ENCODE measurements at regions not wholly inside any gene's neighbourhood (a gene's known extent, or its start where the extent isn't known, plus 50 kb on each side); places are given as distances from the start of the nearest gene placed in this dataset.
"Not testable (repeated sequence)": the region's sequence is repeated elsewhere in the genome, so short reads cannot be mapped to it uniquely, and the experiment has no call there.

DNA sequence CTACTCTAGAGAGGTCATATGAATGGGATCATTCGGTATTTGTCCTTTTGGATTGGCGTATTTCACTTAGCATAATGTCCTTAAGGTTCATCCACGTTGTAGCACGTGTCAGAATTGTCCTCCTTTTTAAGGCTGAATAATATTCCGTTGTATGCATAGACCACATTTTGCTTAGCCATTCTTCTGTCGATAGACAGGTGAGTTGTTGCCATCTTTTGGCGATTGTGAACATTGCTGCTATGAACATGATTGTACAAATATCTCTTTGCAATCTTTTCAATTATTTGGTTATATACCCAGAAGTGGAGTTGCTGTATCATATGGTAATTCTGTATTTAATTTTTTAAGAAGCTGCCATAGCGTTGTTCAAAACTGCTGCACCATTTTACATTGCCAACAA is 52.4 kb upstream of the GOLGA8J start:
- H3K9me3 Mint-ChIP-seq: no peaks in the 10 kb centered on the region
- peaks cover 2% of the 10 kb centered on the region for H3K27me3 Mint-ChIP-seq
- no peak for DNase-seq
- POLR2A ChIA-PET: no interaction called here
- H3K27ac Mint-ChIP-seq: no peak overlapping the region
- CTCF ChIA-PET: no interaction called here
- no peaks in the 10 kb centered on the region for H3K4me1 Mint-ChIP-seq
- H3K36me3 Mint-ChIP-seq (ENCODE audit: low read depth): no peaks in the 10 kb centered on the region
- no peak overlapping the region for H3K4me3 Mint-ChIP-seq

DNA sequence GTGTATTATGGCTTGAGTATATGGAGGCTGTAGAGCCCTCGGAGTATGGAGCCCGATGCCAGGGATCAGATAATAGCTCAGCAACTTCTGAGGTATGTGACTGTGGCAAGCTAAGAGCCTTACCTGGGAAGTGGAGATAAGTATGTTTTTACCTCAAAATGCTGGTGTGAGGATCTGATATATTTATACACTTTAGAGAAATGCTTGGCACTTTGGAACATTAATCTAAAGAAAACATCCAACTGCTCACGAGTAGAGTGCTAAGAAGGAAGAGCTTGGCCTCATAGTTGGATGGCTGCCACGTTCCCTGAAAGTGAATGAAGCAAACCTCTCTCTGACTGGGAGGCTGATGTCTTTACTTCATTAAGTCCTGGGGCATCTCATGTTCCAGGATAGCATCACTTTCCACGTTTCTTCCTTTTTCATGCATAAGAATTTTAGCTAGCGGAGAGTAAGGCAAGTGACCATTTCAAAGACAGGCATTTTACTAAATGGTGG is 58.9 kb upstream of the GOLGA8J start:
- ChIA-PET POLR2A (no interaction called here), CTCF (no interaction called here)
- no peak for DNase-seq
- Mint-ChIP-seq H3K4me3 (no peak overlapping the region), H3K27me3 (peaks cover 4% of the 10 kb centered on the region), H3K27ac (no peak overlapping the region), H3K36me3 (ENCODE audit: low read depth) (no peaks in the 10 kb centered on the region), H3K9me3 (no peaks in the 10 kb centered on the region), H3K4me1 (no peaks in the 10 kb centered on the region)

DNA sequence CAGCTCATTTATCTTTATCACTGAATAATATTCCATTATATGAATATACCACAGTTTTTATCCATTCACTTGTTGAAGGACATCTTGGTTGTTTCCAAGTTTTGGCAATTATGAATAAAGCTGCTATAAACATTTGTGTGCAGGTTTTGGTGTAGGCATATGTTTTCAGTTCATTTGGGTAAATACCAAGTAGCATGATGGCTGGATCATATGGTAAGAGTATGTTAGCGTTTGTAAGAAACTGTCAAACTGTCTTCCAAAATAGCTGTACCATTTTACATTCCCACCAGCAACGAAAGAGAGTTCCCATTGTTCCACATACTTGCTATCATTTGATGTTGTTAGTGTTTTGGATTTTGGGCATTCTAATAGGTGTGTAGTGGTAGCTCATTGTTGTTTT is 72.0 kb upstream of the GOLGA8J start:
- DNase-seq: no peak
- Mint-ChIP-seq H3K9me3 (no peaks in the 10 kb centered on the region), H3K4me3 (no peak overlapping the region), H3K27me3 (no peaks in the 10 kb centered on the region), H3K4me1 (no peaks in the 10 kb centered on the region), H3K27ac (no peak overlapping the region), H3K36me3 (ENCODE audit: low read depth) (no peaks in the 10 kb centered on the region)
- ChIA-PET CTCF (no interaction called here), POLR2A (no interaction called here)

DNA sequence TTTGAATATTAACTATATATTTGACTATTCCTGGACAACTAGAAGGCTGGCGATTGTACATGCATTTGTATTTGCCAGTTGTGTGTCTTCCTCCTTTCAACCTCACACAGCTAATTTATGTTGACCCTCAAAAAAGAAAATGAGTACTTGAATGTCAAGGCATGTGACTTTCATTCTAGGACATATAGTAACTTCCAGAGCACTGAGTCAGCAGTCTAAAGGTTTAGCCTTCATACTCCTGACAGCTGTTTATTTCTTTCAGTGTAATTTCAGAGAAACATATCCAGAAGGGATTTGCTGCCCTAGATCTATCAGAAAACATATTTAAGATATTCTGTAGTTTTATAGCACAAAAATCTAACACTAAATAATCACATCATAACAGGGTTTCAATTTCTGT is 74.6 kb upstream of the GOLGA8J start:
- H3K4me3 Mint-ChIP-seq: no peak overlapping the region
- POLR2A ChIA-PET: no interaction called here
- DNase-seq: no peak
- CTCF ChIA-PET: no interaction called here
- no peaks in the 10 kb centered on the region for H3K27me3 Mint-ChIP-seq
- no peak overlapping the region for H3K27ac Mint-ChIP-seq
- H3K9me3 Mint-ChIP-seq: no peaks in the 10 kb centered on the region
- H3K4me1 Mint-ChIP-seq: no peaks in the 10 kb centered on the region
- no peaks in the 10 kb centered on the region for H3K36me3 Mint-ChIP-seq (ENCODE audit: low read depth)

DNA sequence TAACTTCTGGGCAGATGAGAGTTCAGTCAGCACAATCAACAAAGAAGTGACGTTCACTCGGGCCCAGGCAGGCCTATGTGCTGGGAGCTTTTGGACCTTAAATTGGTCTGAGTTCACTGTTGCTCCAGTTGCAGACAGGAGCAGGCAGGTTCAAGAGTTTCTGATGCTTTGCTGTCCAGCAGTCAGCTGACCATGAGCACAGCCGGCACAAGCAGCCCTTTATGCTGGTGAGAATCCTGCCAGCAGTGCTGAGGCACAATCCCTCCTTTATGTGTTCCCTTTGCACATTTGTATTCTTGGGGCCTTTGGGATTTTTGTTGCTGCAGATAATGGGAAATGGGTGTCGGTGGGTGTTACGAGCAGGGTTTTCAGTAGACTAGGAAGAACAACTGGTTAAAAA is 81.2 kb upstream of the GOLGA8J start:
- H3K27me3 Mint-ChIP-seq: no peaks in the 10 kb centered on the region
- no peak overlapping the region for H3K27ac Mint-ChIP-seq
- H3K4me3 Mint-ChIP-seq: no peak overlapping the region
- no peaks in the 10 kb centered on the region for H3K9me3 Mint-ChIP-seq
- no peaks in the 10 kb centered on the region for H3K4me1 Mint-ChIP-seq
- no peak for DNase-seq
- ChIA-PET POLR2A (no interaction called here), CTCF (no interaction called here)
- no peaks in the 10 kb centered on the region for H3K36me3 Mint-ChIP-seq (ENCODE audit: low read depth)

DNA sequence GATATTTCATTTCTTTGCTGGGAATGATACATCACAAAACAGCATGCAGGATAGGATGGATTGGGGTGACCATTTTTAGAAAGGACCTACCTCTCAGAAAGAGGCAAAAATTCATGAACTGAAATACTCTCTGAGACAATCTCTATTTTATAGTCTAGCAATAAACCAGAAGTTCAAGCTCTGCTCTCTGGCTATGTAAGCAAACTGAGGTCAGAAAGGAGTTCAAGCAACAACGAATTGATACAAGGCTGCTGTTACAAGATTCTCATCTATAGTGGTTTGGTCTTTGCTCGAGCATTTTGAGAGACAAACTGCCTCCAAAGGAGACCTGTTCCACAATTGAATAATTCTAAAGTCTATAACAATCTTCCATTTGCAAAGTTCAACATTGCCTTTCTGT is 84.7 kb upstream of the GOLGA8J start:
- Mint-ChIP-seq H3K27me3 (no peaks in the 10 kb centered on the region), H3K27ac (no peak overlapping the region), H3K36me3 (ENCODE audit: low read depth) (no peaks in the 10 kb centered on the region), H3K4me3 (no peak overlapping the region), H3K4me1 (no peaks in the 10 kb centered on the region), H3K9me3 (no peaks in the 10 kb centered on the region)
- ChIA-PET POLR2A (no interaction called here), CTCF (no interaction called here)
- DNase-seq: no peak

DNA sequence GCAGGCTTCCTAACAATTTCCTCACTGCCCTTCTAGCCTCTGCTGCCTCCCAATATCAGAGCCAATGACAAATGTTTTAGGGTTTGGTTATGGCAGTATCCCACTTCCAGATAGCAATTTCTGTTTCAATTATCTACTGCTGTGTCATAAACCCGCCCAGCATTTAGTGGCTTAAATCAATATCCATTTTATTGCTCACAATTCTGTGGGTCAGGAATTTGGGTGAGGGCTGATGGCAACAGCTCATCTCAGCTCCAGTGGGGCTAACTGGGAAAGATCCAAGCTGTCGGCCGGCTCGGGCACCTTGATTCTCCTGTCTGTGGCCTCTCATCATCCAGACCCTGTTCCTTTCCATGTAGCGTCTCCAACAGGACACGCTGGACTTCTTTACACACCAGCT is 85.3 kb upstream of the GOLGA8J start:
- no peaks in the 10 kb centered on the region for H3K27me3 Mint-ChIP-seq
- CTCF ChIA-PET: no interaction called here
- H3K36me3 Mint-ChIP-seq (ENCODE audit: low read depth): no peaks in the 10 kb centered on the region
- no peak overlapping the region for H3K4me3 Mint-ChIP-seq
- no peaks in the 10 kb centered on the region for H3K4me1 Mint-ChIP-seq
- POLR2A ChIA-PET: no interaction called here
- no peak overlapping the region for H3K27ac Mint-ChIP-seq
- no peaks in the 10 kb centered on the region for H3K9me3 Mint-ChIP-seq
- DNase-seq: no peak

DNA sequence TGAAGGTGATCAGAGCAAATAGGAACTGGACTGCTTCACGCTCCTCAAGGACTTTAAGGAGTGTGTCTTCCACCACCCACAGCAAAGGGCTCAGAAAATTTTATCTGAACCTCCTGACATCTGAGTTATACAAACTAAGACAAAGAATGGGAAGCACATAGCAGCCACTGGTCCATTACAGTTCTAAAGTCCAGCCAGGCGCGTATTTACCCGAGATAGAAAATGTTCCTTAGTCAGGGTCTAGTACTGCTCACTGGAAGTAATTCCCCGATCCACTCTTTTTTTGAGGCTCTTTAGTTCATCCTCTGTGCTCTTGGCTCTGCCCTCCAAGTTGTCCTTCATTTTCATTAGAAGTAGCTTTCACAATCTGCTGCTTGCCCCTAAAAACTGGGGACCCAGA is 88.5 kb upstream of the GOLGA8J start:
- H3K4me1 Mint-ChIP-seq: no peaks in the 10 kb centered on the region
- CTCF ChIA-PET: no interaction called here
- POLR2A ChIA-PET: no interaction called here

DNA sequence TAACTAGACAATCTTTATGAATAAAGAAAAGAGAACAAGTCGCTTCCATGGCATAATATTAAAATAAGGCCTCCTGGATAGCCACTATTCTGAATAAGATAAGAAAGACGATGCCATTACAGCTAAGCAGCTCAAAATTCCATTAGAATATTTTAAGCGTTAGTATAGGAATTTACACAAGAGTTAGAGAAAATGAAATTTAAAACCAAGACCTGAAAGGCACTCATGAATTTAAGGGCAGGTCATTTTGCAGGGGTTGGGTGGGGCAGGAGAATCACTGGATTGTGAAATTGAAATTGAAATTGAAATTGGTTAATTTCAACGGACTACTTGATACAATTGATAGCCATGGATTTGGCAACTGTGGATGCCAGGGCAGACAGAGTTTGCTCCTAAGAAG is 91.8 kb upstream of the GOLGA8J start:
- ChIA-PET POLR2A (no interaction called here), CTCF (no interaction called here)
- H3K9me3 Mint-ChIP-seq: no peaks in the 10 kb centered on the region
- no peak overlapping the region for H3K27ac Mint-ChIP-seq
- no peaks in the 10 kb centered on the region for H3K4me1 Mint-ChIP-seq
- H3K4me3 Mint-ChIP-seq: no peak overlapping the region
- H3K27me3 Mint-ChIP-seq: peaks cover 3% of the 10 kb centered on the region
- no peaks in the 10 kb centered on the region for H3K36me3 Mint-ChIP-seq (ENCODE audit: low read depth)
- no peak for DNase-seq

More for the DNA sequence above, 88.5 kb upstream of the GOLGA8J start:
- Mint-ChIP-seq H3K27me3 (peaks cover 3% of the 10 kb centered on the region), H3K27ac (no peak overlapping the region), H3K9me3 (no peaks in the 10 kb centered on the region), H3K4me3 (no peak overlapping the region), H3K36me3 (ENCODE audit: low read depth) (no peaks in the 10 kb centered on the region)
- DNase-seq: no peak

DNA sequence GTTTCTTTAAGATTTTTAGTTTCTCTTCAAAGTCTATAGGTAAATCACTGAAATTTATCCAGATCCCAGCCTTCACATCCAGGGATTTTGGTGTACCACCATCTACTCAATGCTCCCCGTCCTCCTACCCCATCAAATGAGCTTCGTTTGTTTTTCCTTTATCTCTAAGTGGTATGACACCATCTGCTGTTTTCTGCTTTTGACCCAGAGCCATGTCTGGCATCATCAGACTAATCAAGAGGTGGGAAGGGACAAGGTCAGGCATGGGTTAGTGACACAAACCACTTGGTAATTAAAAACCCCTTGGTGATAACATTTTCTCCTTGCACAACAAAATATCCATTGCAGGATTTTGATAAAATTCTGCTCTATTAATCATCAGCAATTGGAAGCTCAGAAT is 92.7 kb upstream of the GOLGA8J start:
- peaks cover 3% of the 10 kb centered on the region for H3K27me3 Mint-ChIP-seq
- ChIA-PET CTCF (no interaction called here), POLR2A (interaction anchor here (1.2 kb wide), 1 partner anchor 21 kb away, joined by 3 read pairs; no protein-coding TSS in a partner anchor)
- no peak for DNase-seq
- no peaks in the 10 kb centered on the region for H3K9me3 Mint-ChIP-seq
- no peaks in the 10 kb centered on the region for H3K36me3 Mint-ChIP-seq (ENCODE audit: low read depth)
- no peaks in the 10 kb centered on the region for H3K4me1 Mint-ChIP-seq
- no peak overlapping the region for H3K27ac Mint-ChIP-seq
- no peak overlapping the region for H3K4me3 Mint-ChIP-seq

DNA sequence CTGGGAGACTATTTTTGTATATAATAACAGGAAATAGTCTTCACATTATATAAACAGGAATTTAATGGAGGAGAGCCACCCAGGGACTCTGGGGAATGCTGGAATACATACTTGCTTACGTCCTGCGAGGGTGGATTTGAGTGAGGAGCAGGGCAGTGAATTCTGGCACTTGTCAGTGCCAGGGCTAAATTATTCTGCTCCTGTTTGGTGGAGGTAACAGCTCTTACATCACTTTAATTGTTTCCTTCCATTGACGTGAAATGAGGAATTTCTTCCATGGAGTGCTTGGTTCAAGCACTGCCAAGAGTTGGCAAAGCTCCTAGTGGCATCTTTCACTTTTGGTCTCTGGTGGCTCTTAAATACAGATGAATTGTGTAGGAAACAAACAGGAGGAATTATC is 94.1 kb upstream of the GOLGA8J start:
- H3K9me3 Mint-ChIP-seq: no peaks in the 10 kb centered on the region
- DNase-seq: no peak
- H3K27me3 Mint-ChIP-seq: peaks cover 3% of the 10 kb centered on the region
- H3K4me3 Mint-ChIP-seq: no peak overlapping the region
- H3K27ac Mint-ChIP-seq: no peak overlapping the region
- ChIA-PET POLR2A (no interaction called here), CTCF (no interaction called here)
- no peaks in the 10 kb centered on the region for H3K36me3 Mint-ChIP-seq (ENCODE audit: low read depth)
- H3K4me1 Mint-ChIP-seq: no peaks in the 10 kb centered on the region

DNA sequence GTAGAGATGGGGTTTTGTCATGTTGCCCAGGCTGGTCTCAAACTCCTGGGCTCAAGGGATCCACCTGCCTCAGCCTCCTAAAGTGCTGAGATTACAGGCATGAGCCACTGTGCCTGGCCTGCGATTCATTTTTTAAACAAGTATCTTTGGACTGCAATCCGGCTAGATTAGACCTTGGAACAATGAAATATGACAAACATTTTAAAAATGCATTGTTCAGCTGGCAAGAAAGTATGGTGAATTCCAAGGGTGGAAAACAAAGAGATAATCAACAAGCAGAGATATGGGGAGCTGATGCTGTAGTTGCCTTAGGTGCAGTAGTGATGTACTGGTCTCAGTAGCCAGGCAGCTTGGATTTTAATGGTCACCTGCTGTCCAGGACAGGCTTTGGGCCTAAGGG is 95.8 kb upstream of the GOLGA8J start:
- peaks cover 3% of the 10 kb centered on the region for H3K27me3 Mint-ChIP-seq
- H3K9me3 Mint-ChIP-seq: no peaks in the 10 kb centered on the region
- no peaks in the 10 kb centered on the region for H3K4me1 Mint-ChIP-seq
- ChIA-PET POLR2A (no interaction called here), CTCF (no interaction called here)
- no peak overlapping the region for H3K4me3 Mint-ChIP-seq
- no peak overlapping the region for H3K27ac Mint-ChIP-seq
- DNase-seq: no peak
- no peaks in the 10 kb centered on the region for H3K36me3 Mint-ChIP-seq (ENCODE audit: low read depth)

DNA sequence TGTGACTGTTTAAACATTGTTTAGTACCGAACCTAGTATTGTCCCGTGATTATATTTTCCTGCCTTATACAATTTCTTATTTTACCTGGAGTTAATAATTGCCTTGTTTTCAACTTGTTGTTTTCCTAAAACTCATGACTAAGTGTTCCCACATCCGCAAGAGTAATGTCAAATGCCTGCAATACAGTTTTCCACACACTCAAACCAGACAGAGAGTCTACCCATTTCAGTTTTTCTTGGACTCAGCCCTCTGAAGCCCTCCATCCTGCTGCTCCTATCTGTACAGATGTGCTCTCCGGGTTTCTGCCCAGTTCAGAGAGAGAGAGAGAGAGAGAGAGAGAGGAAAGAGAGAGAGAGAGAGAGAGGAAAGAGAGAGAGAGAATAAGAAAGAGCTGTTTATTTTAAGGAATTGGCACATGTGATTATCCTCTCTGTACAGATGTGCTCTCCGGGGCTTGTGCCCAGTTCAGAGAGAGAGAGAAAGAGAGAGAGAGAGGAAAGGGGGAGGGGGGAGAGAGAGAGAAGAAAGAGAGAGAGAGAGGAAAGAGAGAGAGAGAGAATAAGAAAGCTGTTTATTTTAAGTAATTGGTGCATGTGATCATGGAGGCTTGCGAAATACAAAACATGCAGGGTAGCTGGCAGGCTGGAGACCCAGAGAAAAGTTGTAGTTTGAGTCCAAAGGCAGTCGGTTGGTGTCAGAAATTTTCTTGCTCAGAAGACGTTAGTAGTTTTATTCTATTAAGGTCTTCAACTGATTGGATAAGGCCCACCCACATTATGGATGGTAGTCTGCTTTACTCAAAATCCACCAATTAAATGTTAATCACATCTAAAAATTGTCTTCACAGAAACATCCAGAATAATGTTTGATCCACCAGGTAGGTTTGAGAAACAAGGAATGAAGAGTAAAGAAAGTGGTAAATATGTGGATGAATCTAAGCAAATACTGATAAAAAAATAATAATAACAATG is 104.1 kb upstream of the GOLGA8J start:
- Mint-ChIP-seq H3K4me1 (no peaks in the 10 kb centered on the region), H3K36me3 (ENCODE audit: low read depth) (no peaks in the 10 kb centered on the region), H3K27me3 (no peaks in the 10 kb centered on the region), H3K9me3 (no peaks in the 10 kb centered on the region), H3K4me3 (no peak overlapping the region), H3K27ac (no peak overlapping the region)
- CTCF ChIA-PET: no interaction called here
- POLR2A ChIA-PET: no interaction called here
- DNase-seq: no peak

DNA sequence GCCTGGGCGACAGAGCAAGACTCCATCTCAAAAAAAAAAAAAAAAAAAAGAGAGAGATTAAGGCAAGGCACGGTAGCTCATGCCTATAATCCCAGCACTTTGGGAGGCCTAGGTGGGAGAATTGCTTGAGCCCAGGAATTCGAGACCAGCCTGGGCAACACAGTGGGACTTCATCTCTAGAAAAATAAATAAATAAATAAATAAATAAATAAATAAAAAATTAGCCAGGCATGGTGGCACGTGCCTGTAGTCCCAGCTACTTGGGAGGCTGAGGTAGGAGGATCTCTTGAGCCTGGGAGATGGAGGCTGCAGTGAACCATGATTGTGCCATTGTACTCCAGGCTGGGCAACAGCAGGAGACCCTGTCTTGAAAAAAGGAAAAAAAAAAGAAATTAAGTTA is 108.7 kb upstream of the GOLGA8J start:
- POLR2A ChIA-PET; H3K9me3 Mint-ChIP-seq; H3K4me3 Mint-ChIP-seq; CTCF ChIA-PET; H3K27ac Mint-ChIP-seq; DNase-seq; H3K36me3 Mint-ChIP-seq (ENCODE audit: low read depth); H3K4me1 Mint-ChIP-seq: not testable (repeated sequence)
- peaks cover 29% of the 10 kb centered on the region for H3K27me3 Mint-ChIP-seq
